ENCODE measurements at regions not wholly inside any gene's neighbourhood (a gene's known extent, or its start where the extent isn't known, plus 50 kb on each side); places are given as distances from the start of the nearest gene placed in this dataset.

GRCh38 chr2:195486987-195487644 lies 169.9 kb upstream of the SLC39A10 start:
- TF ChIP-seq, protein P1, sequence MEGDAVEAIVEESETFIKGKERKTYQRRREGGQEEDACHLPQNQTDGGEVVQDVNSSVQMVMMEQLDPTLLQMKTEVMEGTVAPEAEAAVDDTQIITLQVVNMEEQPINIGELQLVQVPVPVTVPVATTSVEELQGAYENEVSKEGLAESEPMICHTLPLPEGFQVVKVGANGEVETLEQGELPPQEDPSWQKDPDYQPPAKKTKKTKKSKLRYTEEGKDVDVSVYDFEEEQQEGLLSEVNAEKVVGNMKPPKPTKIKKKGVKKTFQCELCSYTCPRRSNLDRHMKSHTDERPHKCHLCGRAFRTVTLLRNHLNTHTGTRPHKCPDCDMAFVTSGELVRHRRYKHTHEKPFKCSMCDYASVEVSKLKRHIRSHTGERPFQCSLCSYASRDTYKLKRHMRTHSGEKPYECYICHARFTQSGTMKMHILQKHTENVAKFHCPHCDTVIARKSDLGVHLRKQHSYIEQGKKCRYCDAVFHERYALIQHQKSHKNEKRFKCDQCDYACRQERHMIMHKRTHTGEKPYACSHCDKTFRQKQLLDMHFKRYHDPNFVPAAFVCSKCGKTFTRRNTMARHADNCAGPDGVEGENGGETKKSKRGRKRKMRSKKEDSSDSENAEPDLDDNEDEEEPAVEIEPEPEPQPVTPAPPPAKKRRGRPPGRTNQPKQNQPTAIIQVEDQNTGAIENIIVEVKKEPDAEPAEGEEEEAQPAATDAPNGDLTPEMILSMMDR (IDR thresholded peaks at IDR 0.05; ENCODE audit: extremely low read depth in 1 of 2, insufficient read depth in 1 of 2, low read depth in 1 of 2, low read length in 2 of 2) = no peak
- TF ChIP-seq POLR2AphosphoS5 (IDR thresholded peaks at IDR 0.05; ENCODE audit: insufficient read depth, low read depth, low read length) (no peak), EZH2 (IDR thresholded peaks at IDR 0.05; ENCODE audit: borderline replicate concordance, low read depth, low read length, severe bottlenecking) (no peak), POLR2A (IDR thresholded peaks at IDR 0.05; ENCODE audit: low read depth, low read length) (no peak), MYC (IDR thresholded peaks at IDR 0.05; ENCODE audit: low read depth, low read length) (no peak), GATA2 (IDR thresholded peaks at IDR 0.05; ENCODE audit: insufficient read depth, insufficient read length, low read depth, low read length) (no peak), FOS (IDR thresholded peaks at IDR 0.05; ENCODE audit: borderline replicate concordance, insufficient read depth, low read length) (no peak)
- TF ChIP-seq, protein P2, sequence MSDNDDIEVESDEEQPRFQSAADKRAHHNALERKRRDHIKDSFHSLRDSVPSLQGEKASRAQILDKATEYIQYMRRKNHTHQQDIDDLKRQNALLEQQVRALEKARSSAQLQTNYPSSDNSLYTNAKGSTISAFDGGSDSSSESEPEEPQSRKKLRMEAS (IDR thresholded peaks at IDR 0.05; ENCODE audit: insufficient read depth, insufficient read length) = no peak

Measured in endothelial cell of umbilical vein (primary cell).